GM10248 (cell line): ENCODE measurements at regions not wholly inside any gene's neighbourhood (a gene's known extent, or its start where the extent isn't known, plus 50 kb on each side); places are given as distances from the start of the nearest gene placed in this dataset.

Experiments
- CTCF ChIA-PET: fragments of 300-600 bp; sonication (Branson Sonifier 250); formaldehyde crosslinking; extraction: SDS; loops from one replicate; lab custom pipeline; 2021; ENCODE audit warnings: antibody characterized with exemption; lab: Yijun Ruan, JAX
- POLR2A ChIA-PET: fragments of 350-650 bp; sonication (Branson Sonifier 250); formaldehyde crosslinking; extraction: SDS; loops from one replicate; lab custom pipeline; 2020; ENCODE audit warnings: antibody characterized with exemption; lab: Yijun Ruan, JAX
- DNase-seq: peaks from one replicate; pipeline ENCODE4 v3.0.0; 2012; ENCODE audit errors: extremely low spot score
- TF ChIP-seq, protein P1 (sequence below): IDR thresholded peaks from 2 replicates; pipeline ENCODE4 v1.5.1; 2012; ENCODE audit warnings: mild to moderate bottlenecking, low read depth; ENCODE audit errors: extremely low read depth, missing control alignments, control extremely low read depth

- TF ChIP-seq, protein P1, sequence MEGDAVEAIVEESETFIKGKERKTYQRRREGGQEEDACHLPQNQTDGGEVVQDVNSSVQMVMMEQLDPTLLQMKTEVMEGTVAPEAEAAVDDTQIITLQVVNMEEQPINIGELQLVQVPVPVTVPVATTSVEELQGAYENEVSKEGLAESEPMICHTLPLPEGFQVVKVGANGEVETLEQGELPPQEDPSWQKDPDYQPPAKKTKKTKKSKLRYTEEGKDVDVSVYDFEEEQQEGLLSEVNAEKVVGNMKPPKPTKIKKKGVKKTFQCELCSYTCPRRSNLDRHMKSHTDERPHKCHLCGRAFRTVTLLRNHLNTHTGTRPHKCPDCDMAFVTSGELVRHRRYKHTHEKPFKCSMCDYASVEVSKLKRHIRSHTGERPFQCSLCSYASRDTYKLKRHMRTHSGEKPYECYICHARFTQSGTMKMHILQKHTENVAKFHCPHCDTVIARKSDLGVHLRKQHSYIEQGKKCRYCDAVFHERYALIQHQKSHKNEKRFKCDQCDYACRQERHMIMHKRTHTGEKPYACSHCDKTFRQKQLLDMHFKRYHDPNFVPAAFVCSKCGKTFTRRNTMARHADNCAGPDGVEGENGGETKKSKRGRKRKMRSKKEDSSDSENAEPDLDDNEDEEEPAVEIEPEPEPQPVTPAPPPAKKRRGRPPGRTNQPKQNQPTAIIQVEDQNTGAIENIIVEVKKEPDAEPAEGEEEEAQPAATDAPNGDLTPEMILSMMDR = no peak
- DNase-seq = no peak
- POLR2A ChIA-PET = no interaction called here
- CTCF ChIA-PET = no interaction called here
These were observed 222.9 kb upstream of the ZNF462 start for GRCh38 chr9:106639873-106640568.

GRCh38 chr9:106643211-106643930, 219.6 kb upstream of the ZNF462 start:
- ChIA-PET POLR2A (no interaction called here), CTCF (interaction anchor here (2.0 kb wide), 1 partner anchor 10 kb away, joined by 5 read pairs; no protein-coding TSS in a partner anchor)
- TF ChIP-seq, protein P1 = no peak
- DNase-seq = no peak

- POLR2A ChIA-PET = no interaction called here
- TF ChIP-seq, protein P1 = no peak
- DNase-seq = no peak
- CTCF ChIA-PET = interaction anchor here (2.0 kb wide), 1 partner anchor 11 kb away, joined by 5 read pairs; no protein-coding TSS in a partner anchor
These were observed 218.3 kb upstream of the ZNF462 start for GRCh38 chr9:106644661-106645060.

- ChIA-PET POLR2A (no interaction called here), CTCF (no interaction called here)
- DNase-seq = no peak
- TF ChIP-seq, protein P1 = no peak
These were observed 214.2 kb upstream of the ZNF462 start for GRCh38 chr9:106648799-106649198.

GRCh38 chr9:106649664-106650063, 213.3 kb upstream of the ZNF462 start:
- TF ChIP-seq, protein P1 = no peak
- CTCF ChIA-PET = no interaction called here
- DNase-seq = no peak
- POLR2A ChIA-PET = no interaction called here

- no peak for DNase-seq
- ChIA-PET CTCF (no interaction called here), POLR2A (no interaction called here)
- TF ChIP-seq, protein P1 = no peak
These were observed 209.8 kb upstream of the ZNF462 start for GRCh38 chr9:106653213-106653612.
